GM21515 (cell line): ENCODE measurements at regions not wholly inside any gene's neighbourhood (a gene's known extent, or its start where the extent isn't known, plus 50 kb on each side); places are given as distances from the start of the nearest gene placed in this dataset.
"Not testable (repeated sequence)": the region's sequence is repeated elsewhere in the genome, so short reads cannot be mapped to it uniquely, and the experiment has no call there.

ENCODE experiments used
- ATAC-seq: cut with Tn5 transposase; IDR thresholded peaks from one replicate; pipeline ENCODE4 v1.9.1; 2021; ENCODE audit not compliant: unreplicated experiment

DNA sequence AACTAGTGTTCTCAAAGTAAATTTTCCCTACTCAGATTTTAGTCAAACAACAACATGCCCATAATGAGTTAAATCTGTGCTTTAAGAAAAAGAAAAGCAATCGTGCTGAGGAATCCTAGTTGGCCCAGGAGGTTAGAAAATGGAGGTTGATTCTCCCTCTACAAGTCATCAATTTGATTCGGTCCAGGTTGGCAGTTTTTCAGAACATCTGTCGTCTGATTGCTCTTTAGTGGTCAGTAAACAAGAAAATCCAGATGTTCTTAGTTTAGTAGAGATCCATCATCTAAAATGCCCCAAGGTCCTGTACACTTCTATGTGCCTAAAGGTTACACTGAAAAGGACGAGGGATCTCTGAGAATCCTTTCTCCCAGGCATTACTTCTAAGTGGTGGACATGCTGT is 659.2 kb downstream of the MTRR start:
- no peak for ATAC-seq

DNA sequence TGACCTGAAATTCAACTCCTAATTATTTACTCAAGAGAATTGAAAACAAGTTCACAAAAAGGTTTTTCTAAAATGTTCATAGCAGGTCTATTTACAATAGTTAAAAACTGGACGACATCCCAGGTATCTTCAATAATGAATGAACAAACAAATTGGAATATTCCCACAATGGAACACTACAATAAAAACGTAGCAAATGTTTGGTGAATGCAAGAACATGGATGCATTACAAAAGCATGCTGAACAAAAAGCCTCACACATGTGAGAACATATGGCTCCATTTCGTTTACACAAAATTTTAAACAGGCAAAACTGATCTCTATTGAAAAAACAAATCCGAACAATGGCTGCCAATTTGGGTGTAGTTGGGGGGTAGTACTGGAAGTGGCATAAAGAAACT is 669.9 kb downstream of the MTRR start:
- no peak for ATAC-seq

- ATAC-seq = no peak
Measured at GRCh38 chr5:8540317-8540716, 671.4 kb downstream of the MTRR start.

DNA sequence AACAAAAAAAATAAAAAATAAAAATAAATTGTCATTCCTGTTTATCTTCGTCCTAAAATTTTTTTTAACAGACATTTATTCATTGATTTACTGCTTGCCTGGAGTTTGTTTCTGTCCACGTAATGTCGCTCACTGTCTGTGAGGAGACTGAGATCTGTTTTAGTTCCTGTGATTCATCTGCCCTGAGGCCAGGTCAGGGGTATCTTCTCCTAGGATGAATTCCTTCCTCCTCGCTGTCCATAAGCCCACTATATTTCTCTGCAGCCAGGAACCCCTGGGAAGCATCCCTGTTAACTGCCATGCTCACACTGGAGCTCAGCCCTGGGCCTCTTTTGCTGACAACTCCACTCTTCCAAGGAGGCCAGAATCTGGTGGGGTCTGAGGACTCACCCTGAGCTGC is 682.0 kb downstream of the MTRR start:
- ATAC-seq = no peak

- ATAC-seq = no peak
Measured at GRCh38 chr5:8553364-8553763, 684.4 kb downstream of the MTRR start.

- no peak for ATAC-seq
Measured at GRCh38 chr5:8557728-8558127, 688.8 kb downstream of the MTRR start.

- ATAC-seq = no peak
Measured at GRCh38 chr5:8560776-8561175, 691.8 kb downstream of the MTRR start.

DNA sequence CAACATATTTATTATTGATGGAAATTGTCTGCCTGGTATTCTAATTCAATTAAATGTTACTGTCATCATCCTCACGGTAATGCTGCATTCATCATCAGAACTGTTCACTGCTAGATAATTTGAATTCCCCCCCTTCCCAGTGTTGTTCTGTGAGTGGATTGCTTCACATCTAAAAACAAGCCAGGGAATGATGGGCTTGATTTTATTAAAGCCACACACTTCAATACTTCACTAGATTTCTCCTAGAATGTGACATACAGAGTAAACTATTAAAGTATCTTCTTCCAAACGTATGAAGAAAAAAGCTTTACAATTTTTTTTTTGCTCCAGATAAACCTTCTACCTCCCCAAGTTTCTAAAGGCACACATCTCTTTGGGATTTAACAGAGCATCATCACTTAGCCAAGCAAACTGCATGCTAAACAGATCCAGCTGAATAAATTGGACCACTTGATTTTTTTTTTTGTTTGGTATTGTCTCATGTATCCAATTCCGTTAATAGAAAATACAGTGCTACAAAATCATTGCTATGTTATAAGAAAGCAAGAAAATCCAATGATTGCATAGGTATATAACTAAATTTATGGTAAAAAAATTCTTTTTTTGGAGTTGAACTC is 692.4 kb downstream of the MTRR start:
- no peak for ATAC-seq

DNA sequence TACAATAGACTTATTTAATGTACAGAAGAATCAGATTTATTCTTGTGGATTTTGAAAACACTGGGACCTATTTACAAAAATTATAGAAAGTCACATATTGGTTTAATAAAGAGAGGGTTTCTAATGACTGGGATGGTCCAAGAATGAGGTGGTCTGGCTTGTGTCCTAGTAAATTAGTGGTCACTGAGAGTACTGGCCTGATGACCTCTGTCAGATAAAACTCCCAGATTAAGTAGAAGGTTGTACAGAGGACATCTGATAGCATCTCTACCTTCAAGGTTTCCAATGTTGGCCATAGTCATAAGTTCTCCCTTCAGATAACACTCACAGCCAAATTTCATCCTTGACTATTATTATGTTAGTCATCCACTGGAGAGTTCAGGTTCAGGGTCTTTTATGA is 692.9 kb downstream of the MTRR start:
- ATAC-seq = no peak

- ATAC-seq = not testable (repeated sequence)
Measured at GRCh38 chr5:8563540-8563939, 694.6 kb downstream of the MTRR start.

GRCh38 chr5:8568858-8569257 is 699.9 kb downstream of the MTRR start:
- ATAC-seq = no peak

DNA sequence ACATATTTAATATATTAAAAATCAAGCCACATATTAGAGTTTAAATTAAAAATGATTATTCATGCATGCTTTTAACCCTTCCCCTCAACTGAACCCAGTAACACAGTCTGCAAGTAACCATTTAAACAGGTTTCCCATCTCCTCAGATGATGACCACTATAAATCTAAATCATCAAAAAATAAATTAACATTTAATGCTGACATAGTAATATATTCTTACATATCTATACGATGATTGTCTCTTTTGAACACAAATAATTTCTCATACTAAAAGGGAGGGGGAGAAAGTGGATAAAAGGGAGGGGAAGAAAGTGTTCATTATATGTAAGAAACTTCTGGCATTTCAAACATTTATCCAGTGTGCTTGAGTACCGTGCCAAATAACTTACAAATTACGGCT is 701.6 kb downstream of the MTRR start:
- no peak for ATAC-seq

DNA sequence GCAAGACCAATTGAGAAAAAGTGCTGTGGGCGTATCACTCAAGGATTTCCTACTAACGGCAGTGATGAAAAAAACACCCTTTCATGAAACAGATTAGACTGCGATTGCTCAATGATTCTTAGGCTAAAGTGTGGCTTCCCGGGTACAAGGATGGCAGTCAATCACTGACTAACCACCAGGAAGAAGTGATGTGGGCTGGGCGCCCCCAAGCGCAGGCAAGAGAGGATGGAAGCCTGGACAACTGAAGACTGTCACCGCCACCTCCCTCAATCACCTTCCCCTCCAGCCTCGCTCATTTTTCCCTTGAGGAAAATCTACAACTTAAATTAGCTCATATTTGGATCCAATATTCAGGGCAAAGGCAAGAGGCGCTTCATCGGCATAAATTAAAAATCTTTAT is 707.2 kb downstream of the MTRR start:
- ATAC-seq = no peak

GRCh38 chr5:8577792-8578191 is 708.8 kb downstream of the MTRR start:
- no peak for ATAC-seq

GRCh38 chr5:8580298-8580697 is 711.4 kb downstream of the MTRR start:
- ATAC-seq = no peak

DNA sequence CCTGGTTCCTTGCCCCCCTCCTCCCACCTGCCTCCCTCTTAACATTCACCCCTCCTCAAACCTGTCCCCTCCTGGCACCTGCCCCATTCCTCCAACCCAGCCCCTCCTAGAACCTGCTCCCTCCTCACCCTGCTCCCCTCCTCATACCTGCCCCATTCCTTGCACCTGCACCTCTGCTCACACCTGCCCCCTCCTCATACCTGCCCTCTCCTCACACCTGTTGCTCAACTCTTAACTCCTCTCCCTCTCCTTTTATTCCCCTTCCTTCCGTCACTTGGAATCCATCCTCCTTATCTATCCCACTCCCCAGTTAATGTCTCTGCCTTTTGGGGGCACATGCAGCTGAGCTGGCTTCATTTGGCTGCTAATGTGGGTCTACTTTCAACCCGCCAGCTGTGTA is 712.1 kb downstream of the MTRR start:
- ATAC-seq = no peak

DNA sequence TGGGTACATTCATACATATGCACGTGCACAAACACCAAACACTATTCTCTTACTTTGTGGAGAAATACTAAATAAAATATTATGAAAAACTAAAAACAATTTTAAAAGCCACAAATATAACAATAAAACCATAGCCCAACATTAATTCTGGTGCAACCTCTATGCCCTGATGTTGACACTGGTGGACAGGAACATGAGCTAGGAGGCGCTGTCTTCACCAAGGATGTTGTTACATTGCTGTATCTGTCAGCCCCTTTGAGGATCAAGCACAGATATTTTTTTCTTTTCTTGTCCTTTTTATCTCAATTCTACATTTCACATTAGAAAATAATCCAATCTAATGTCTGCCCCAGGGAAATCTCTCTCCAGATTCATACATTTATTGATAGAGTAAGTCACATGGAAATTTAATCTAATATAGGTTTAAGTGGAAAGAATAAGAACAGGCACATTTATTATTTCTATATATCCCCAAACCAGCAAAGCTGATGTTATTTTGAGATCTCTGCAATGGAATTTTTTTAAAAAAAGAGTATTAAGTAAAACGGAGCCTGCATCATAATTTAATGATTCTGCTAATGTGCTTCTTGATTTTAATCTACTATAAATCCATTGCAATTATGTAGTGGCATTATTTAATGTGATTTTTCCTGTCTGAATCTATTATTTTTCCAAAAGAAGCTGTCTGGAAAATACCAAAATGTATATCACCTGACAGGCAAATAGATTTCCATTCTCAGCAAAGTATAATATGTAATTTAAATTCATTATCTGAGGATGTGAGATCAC is 716.5 kb downstream of the MTRR start:
- ATAC-seq = no peak

DNA sequence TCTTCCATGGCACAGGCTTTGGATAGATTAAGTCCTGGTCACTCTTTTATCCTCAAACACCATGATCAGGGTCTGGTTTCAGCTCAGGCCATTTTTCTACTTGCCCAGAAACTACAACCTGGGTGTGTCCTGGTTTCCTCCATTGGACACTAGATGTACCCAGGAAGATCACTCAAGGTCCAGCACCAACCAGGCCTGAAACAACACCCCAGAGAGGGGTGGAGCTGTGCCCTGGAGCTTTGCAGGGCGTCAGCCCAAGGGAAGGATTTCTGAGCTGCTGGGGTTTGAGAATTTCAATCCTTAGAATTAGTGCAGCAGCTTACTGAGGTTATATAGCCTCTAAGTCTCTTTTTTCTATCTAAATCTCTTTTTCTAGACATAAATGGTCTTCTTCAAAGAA is 722.0 kb downstream of the MTRR start:
- ATAC-seq = no peak

DNA sequence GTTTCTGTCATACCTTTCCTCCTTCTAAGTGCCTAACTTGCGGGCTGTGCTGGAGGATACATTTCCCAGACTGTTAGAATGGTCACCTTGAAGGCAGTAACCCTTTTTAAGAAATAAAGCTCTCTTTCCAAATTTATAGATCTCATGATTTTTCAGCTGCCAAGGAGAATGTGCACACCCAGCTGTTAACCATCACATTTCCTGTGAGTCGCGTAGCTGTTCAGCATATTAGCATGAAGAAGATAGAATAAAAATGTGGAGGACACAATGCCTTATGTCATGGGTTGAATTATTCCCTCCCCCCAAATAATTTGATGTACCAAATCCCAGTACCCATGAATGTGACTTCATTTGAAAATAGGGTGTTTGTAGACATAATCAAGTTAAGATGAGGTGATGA is 729.4 kb downstream of the MTRR start:
- no peak for ATAC-seq

DNA sequence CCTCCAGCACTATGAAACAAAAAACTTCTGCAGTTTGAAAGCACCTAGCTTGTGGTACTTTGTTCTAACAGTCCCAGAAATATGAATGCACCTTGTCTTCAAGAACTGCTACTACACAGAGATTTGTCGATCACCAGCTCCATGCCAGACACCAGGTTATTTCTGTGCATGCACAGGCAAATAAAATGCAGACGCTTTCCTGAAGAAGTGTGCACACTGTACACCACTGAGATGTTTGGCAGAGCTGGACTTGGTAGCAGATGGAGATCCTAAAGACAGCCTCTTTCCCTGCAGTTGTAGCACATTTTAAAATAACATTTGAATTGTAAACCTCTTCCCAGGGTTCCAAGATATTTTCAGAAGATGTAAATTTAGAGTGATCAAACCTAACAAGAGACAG is 730.0 kb downstream of the MTRR start:
- ATAC-seq = no peak

GRCh38 chr5:8600843-8601242 is 731.9 kb downstream of the MTRR start:
- no peak for ATAC-seq

- no peak for ATAC-seq
Measured at GRCh38 chr5:8601831-8602354, 732.9 kb downstream of the MTRR start.

DNA sequence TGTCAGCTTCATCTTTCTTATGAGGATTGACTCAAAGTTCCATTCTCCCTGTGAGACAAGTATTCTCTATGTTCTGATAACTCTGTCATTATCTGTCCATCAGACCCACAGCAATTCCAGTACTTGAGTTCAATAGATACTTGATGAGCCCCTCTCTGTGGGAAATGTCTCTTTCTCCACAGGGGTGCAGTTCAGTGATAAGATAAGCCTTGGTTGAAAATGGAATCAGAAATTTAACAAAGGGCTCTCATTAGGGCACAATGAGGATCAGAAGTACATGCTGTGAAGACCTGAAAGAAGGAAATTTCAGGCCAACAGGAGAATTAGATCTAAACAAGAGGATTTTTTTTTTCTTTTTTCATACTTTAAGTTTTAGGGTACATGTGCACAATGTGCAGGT is 737.3 kb downstream of the MTRR start:
- no peak for ATAC-seq
